ENCODE measurements at regions not wholly inside any gene's neighbourhood (a gene's known extent, or its start where the extent isn't known, plus 50 kb on each side); places are given as distances from the start of the nearest gene placed in this dataset.

- no peaks in the 10 kb centered on the region for H3K27me3 ChIP-seq (ENCODE audit: control insufficient read depth in 3 of 3, insufficient read depth in 3 of 3, low read length in 3 of 3)
- no peak overlapping the region for H3K27ac ChIP-seq (ENCODE audit: low read depth in 1 of 3, low read length in 2 of 3)
- H3K9me3 ChIP-seq (ENCODE audit: control insufficient read depth in 2 of 2, insufficient read depth in 1 of 2, low read depth in 1 of 2, low read length in 1 of 2) = no peaks in the 10 kb centered on the region
- H3K4me1 ChIP-seq (ENCODE audit: control insufficient read depth in 3 of 3, insufficient read depth in 2 of 3, low read depth in 1 of 3, low read length in 2 of 3) = no peaks in the 10 kb centered on the region
- FAIRE-seq (no peak), DNase-seq (no peak)
- 58 to 87% (median 69%) methylated on average over 2 of the region's 2 CpGs for WGBS, 3 donors
- H3K36me3 ChIP-seq (ENCODE audit: control insufficient read depth in 3 of 3, insufficient read depth in 2 of 3, low read depth in 1 of 3, low read length in 3 of 3) = no peaks in the 10 kb centered on the region
- no peak overlapping the region for H3K4me3 ChIP-seq (ENCODE audit: low read depth in 1 of 3, low read length in 3 of 3)
These were observed 135.4 kb upstream of the REG3A start for GRCh38 chr2:79294994-79295393.

DNA sequence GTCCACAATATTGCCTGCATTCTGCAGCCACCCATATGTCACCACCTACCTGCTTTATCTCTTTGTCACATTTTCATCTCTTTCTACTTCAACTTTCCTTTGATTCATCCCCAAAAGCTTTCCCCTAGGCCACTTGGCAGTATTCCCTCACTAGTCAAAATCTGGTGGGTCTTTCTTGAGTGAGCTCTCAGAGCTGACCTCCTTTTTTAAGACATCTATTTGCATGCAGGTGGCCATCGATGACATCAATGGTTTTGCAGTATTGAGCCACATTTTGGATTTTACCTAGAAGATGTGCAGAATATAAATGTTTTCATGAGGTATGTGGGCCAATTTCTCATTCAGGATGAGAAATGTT is 133.4 kb upstream of the REG3A start:
- no peak overlapping the region for H3K27ac ChIP-seq (ENCODE audit: low read depth in 1 of 3, low read length in 2 of 3)
- H3K27me3 ChIP-seq (ENCODE audit: control insufficient read depth in 3 of 3, insufficient read depth in 3 of 3, low read length in 3 of 3) = no peaks in the 10 kb centered on the region
- H3K4me3 ChIP-seq (ENCODE audit: low read depth in 1 of 3, low read length in 3 of 3) = no peak overlapping the region
- FAIRE-seq (no peak), DNase-seq (no peak)
- H3K36me3 ChIP-seq (ENCODE audit: control insufficient read depth in 3 of 3, insufficient read depth in 2 of 3, low read depth in 1 of 3, low read length in 3 of 3) = no peaks in the 10 kb centered on the region
- no peaks in the 10 kb centered on the region for H3K9me3 ChIP-seq (ENCODE audit: control insufficient read depth in 2 of 2, insufficient read depth in 1 of 2, low read depth in 1 of 2, low read length in 1 of 2)
- no peaks in the 10 kb centered on the region for H3K4me1 ChIP-seq (ENCODE audit: control insufficient read depth in 3 of 3, insufficient read depth in 2 of 3, low read depth in 1 of 3, low read length in 2 of 3)
- WGBS, 3 donors = 79 to 87% (median 82%) methylated on average over 1 of the region's 1 CpG

- Histone ChIP-seq H3K4me3 (ENCODE audit: low read depth in 1 of 3, low read length in 3 of 3) (no peak overlapping the region), H3K9me3 (ENCODE audit: control insufficient read depth in 2 of 2, insufficient read depth in 1 of 2, low read depth in 1 of 2, low read length in 1 of 2) (no peaks in the 10 kb centered on the region), H3K27me3 (ENCODE audit: control insufficient read depth in 3 of 3, insufficient read depth in 3 of 3, low read length in 3 of 3) (no peaks in the 10 kb centered on the region), H3K27ac (ENCODE audit: low read depth in 1 of 3, low read length in 2 of 3) (no peak overlapping the region), H3K36me3 (ENCODE audit: control insufficient read depth in 3 of 3, insufficient read depth in 2 of 3, low read depth in 1 of 3, low read length in 3 of 3) (no peaks in the 10 kb centered on the region), H3K4me1 (ENCODE audit: control insufficient read depth in 3 of 3, insufficient read depth in 2 of 3, low read depth in 1 of 3, low read length in 2 of 3) (no peaks in the 10 kb centered on the region)
- 32 to 64% (median 61%) methylated on average over 1 of the region's 1 CpG for WGBS, 3 donors
- no peak for FAIRE-seq
- no peak for DNase-seq
These were observed 132.8 kb upstream of the REG3A start for GRCh38 chr2:79292239-79292957.

DNA sequence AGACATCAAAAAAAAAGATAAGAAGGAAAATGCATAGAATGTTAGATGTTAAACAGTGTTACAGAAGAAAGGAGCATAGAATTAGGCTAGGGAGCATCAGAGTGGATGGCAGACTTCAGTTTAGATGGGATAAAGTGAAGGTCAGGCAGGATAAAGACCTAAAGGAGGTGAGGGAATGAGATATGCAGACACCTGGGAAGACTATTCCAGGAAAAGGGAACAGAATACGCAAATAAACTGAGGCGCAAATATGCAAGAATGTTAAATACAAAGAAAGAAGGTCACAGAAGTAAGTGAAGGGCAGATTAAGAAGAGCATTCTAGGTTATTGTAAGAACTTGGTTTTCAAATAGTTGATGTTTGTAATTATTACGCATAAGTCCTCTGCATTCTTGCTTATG is 116.3 kb upstream of the REG3A start:
- DNase-seq (no peak), FAIRE-seq (no peak)
- H3K27ac ChIP-seq (ENCODE audit: low read depth in 1 of 3, low read length in 2 of 3) = no peak overlapping the region
- H3K4me3 ChIP-seq (ENCODE audit: low read depth in 1 of 3, low read length in 3 of 3) = no peak overlapping the region
- no peaks in the 10 kb centered on the region for H3K9me3 ChIP-seq (ENCODE audit: control insufficient read depth in 2 of 2, insufficient read depth in 1 of 2, low read depth in 1 of 2, low read length in 1 of 2)
- 88 to 97% (median 97%) methylated on average over 3 of the region's 3 CpGs for WGBS, 3 donors
- no peaks in the 10 kb centered on the region for H3K27me3 ChIP-seq (ENCODE audit: control insufficient read depth in 3 of 3, insufficient read depth in 3 of 3, low read length in 3 of 3)
- H3K36me3 ChIP-seq (ENCODE audit: control insufficient read depth in 3 of 3, insufficient read depth in 2 of 3, low read depth in 1 of 3, low read length in 3 of 3) = no peaks in the 10 kb centered on the region
- peaks cover 0 to 6% (median 0%) of the 10 kb centered on the region in 3 donors for H3K4me1 ChIP-seq (ENCODE audit: control insufficient read depth in 3 of 3, insufficient read depth in 2 of 3, low read depth in 1 of 3, low read length in 2 of 3)

DNA sequence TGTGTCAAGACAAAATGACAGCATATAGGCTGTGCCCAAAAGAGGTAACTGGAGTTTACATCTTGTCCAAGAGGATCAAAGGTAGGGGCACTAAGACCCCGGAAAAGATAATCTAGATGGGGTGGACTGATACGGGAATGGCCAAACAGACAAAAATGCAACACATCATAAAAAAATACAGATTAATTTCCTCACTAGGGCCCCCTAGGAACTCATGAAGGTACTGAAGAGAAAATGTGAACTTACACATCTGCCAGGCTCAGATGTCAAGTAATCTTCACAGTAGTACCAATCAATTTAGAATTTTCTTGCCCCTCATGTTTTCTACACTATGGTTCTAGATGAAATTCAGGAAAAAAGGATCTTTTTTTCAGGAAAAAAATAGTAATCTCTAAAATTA is 115.6 kb upstream of the REG3A start:
- Histone ChIP-seq H3K9me3 (ENCODE audit: control insufficient read depth in 2 of 2, insufficient read depth in 1 of 2, low read depth in 1 of 2, low read length in 1 of 2) (no peaks in the 10 kb centered on the region), H3K4me1 (ENCODE audit: control insufficient read depth in 3 of 3, insufficient read depth in 2 of 3, low read depth in 1 of 3, low read length in 2 of 3) (peaks cover 0 to 6% (median 0%) of the 10 kb centered on the region in 3 donors), H3K36me3 (ENCODE audit: control insufficient read depth in 3 of 3, insufficient read depth in 2 of 3, low read depth in 1 of 3, low read length in 3 of 3) (no peaks in the 10 kb centered on the region), H3K27me3 (ENCODE audit: control insufficient read depth in 3 of 3, insufficient read depth in 3 of 3, low read length in 3 of 3) (no peaks in the 10 kb centered on the region), H3K4me3 (ENCODE audit: low read depth in 1 of 3, low read length in 3 of 3) (no peak overlapping the region), H3K27ac (ENCODE audit: low read depth in 1 of 3, low read length in 2 of 3) (no peak overlapping the region)
- no peak for DNase-seq
- FAIRE-seq = no peak
- 52 to 73% (median 62%) methylated on average over 2 of the region's 2 CpGs for WGBS, 3 donors

DNA sequence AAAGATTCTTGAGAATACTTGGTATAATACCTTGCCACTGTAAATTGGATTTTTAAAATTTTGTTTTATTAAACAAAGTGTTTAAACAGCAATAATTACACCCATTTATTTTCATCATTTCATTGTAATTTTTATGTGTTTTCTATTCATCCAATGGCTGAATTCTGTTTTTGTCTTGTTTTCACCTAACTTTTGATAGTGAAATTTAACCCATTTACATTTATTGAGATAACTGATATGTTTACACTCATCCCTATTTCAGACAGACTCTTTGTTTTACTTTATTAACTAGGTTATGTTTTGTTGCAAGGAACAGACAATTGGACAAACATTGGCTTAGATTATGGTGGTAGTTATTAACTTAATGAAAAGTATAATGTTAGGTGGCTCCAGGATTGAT is 113.1 kb upstream of the REG3A start:
- DNase-seq (no peak), FAIRE-seq (no peak)
- Histone ChIP-seq H3K36me3 (ENCODE audit: control insufficient read depth in 3 of 3, insufficient read depth in 2 of 3, low read depth in 1 of 3, low read length in 3 of 3) (no peaks in the 10 kb centered on the region), H3K4me3 (ENCODE audit: low read depth in 1 of 3, low read length in 3 of 3) (no peak overlapping the region), H3K4me1 (ENCODE audit: control insufficient read depth in 3 of 3, insufficient read depth in 2 of 3, low read depth in 1 of 3, low read length in 2 of 3) (peaks cover 0 to 6% (median 0%) of the 10 kb centered on the region in 3 donors), H3K27ac (ENCODE audit: low read depth in 1 of 3, low read length in 2 of 3) (no peak overlapping the region), H3K9me3 (ENCODE audit: control insufficient read depth in 2 of 2, insufficient read depth in 1 of 2, low read depth in 1 of 2, low read length in 1 of 2) (no peaks in the 10 kb centered on the region), H3K27me3 (ENCODE audit: control insufficient read depth in 3 of 3, insufficient read depth in 3 of 3, low read length in 3 of 3) (no peaks in the 10 kb centered on the region)

GRCh38 chr2:79271456-79271855 is 111.9 kb upstream of the REG3A start:
- 20 to 29% (median 27%) methylated on average over 3 of the region's 3 CpGs for WGBS, 3 donors
- Histone ChIP-seq H3K4me1 (ENCODE audit: control insufficient read depth in 3 of 3, insufficient read depth in 2 of 3, low read depth in 1 of 3, low read length in 2 of 3) (peaks cover 0 to 6% (median 0%) of the 10 kb centered on the region in 3 donors), H3K36me3 (ENCODE audit: control insufficient read depth in 3 of 3, insufficient read depth in 2 of 3, low read depth in 1 of 3, low read length in 3 of 3) (no peaks in the 10 kb centered on the region), H3K27me3 (ENCODE audit: control insufficient read depth in 3 of 3, insufficient read depth in 3 of 3, low read length in 3 of 3) (no peaks in the 10 kb centered on the region), H3K4me3 (ENCODE audit: low read depth in 1 of 3, low read length in 3 of 3) (no peak overlapping the region), H3K27ac (ENCODE audit: low read depth in 1 of 3, low read length in 2 of 3) (no peak overlapping the region), H3K9me3 (ENCODE audit: control insufficient read depth in 2 of 2, insufficient read depth in 1 of 2, low read depth in 1 of 2, low read length in 1 of 2) (no peaks in the 10 kb centered on the region)
- FAIRE-seq = no peak
- DNase-seq = peak in 1 of 2 donors; percentile 37

GRCh38 chr2:79260848-79261247 is 101.3 kb upstream of the REG3A start:
- H3K27ac ChIP-seq (ENCODE audit: low read depth in 1 of 3, low read length in 2 of 3) = no peak overlapping the region
- FAIRE-seq = no peak
- no peaks in the 10 kb centered on the region for H3K27me3 ChIP-seq (ENCODE audit: control insufficient read depth in 3 of 3, insufficient read depth in 3 of 3, low read length in 3 of 3)
- H3K36me3 ChIP-seq (ENCODE audit: control insufficient read depth in 3 of 3, insufficient read depth in 2 of 3, low read depth in 1 of 3, low read length in 3 of 3) = no peaks in the 10 kb centered on the region
- 87 to 95% (median 93%) methylated on average over 2 of the region's 2 CpGs for WGBS, 3 donors
- DNase-seq = no peak
- no peaks in the 10 kb centered on the region for H3K4me1 ChIP-seq (ENCODE audit: control insufficient read depth in 3 of 3, insufficient read depth in 2 of 3, low read depth in 1 of 3, low read length in 2 of 3)
- H3K4me3 ChIP-seq (ENCODE audit: low read depth in 1 of 3, low read length in 3 of 3) = no peak overlapping the region
- H3K9me3 ChIP-seq (ENCODE audit: control insufficient read depth in 2 of 2, insufficient read depth in 1 of 2, low read depth in 1 of 2, low read length in 1 of 2) = peaks cover 0 to 2% of the 10 kb centered on the region in 2 donors

GRCh38 chr2:79259959-79260358 is 100.4 kb upstream of the REG3A start:
- Histone ChIP-seq H3K27me3 (ENCODE audit: control insufficient read depth in 3 of 3, insufficient read depth in 3 of 3, low read length in 3 of 3) (no peaks in the 10 kb centered on the region), H3K4me1 (ENCODE audit: control insufficient read depth in 3 of 3, insufficient read depth in 2 of 3, low read depth in 1 of 3, low read length in 2 of 3) (no peaks in the 10 kb centered on the region), H3K27ac (ENCODE audit: low read depth in 1 of 3, low read length in 2 of 3) (no peak overlapping the region), H3K36me3 (ENCODE audit: control insufficient read depth in 3 of 3, insufficient read depth in 2 of 3, low read depth in 1 of 3, low read length in 3 of 3) (no peaks in the 10 kb centered on the region), H3K9me3 (ENCODE audit: control insufficient read depth in 2 of 2, insufficient read depth in 1 of 2, low read depth in 1 of 2, low read length in 1 of 2) (peaks cover 0 to 2% of the 10 kb centered on the region in 2 donors), H3K4me3 (ENCODE audit: low read depth in 1 of 3, low read length in 3 of 3) (no peak overlapping the region)
- DNase-seq (no peak), FAIRE-seq (no peak)
- WGBS, 3 donors = 45 to 65% (median 53%) methylated on average over 1 of the region's 1 CpG
